Esophagus muscularis mucosa (tissue), 4 donors: ENCODE measurements at regions not wholly inside any gene's neighbourhood (a gene's known extent, or its start where the extent isn't known, plus 50 kb on each side); places are given as distances from the start of the nearest gene placed in this dataset.

Source experiments
- CTCF ChIP-seq, 3 experiments: fragments of 200-600 bp in 2 of 3; fragments of 450-650 bp in 1 of 3; sonication (generic) in 2 of 3; IDR thresholded peaks; one replicate each; pipeline ENCODE4 v1.5.1; 2017 to 2019; ENCODE audit warnings: antibody characterized with exemption in 3 of 3, mild to moderate bottlenecking in 2 of 3, moderate library complexity in 1 of 3
- EP300 ChIP-seq: sonication (generic); formaldehyde crosslinking; IDR thresholded peaks from one replicate; pipeline ENCODE4 v1.6.1; 2017; ENCODE audit warnings: antibody characterized with exemption
- POLR2A ChIP-seq: fragments of 450-650 bp; IDR thresholded peaks from one replicate; pipeline ENCODE4 v1.6.1; 2017; ENCODE audit warnings: antibody characterized with exemption, moderate library complexity, mild to moderate bottlenecking, low read depth
- POLR2AphosphoS5 ChIP-seq, 2 donors: sonication (generic); formaldehyde crosslinking; IDR thresholded peaks; one replicate each; pipeline ENCODE4 v1.6.1; 2017; ENCODE audit warnings: antibody characterized with exemption in 2 of 2

- no peak for TF ChIP-seq POLR2A
- no peak for TF ChIP-seq CTCF (IDR thresholded peaks at IDR 0.05)
- no peak for TF ChIP-seq EP300
- no peak for TF ChIP-seq POLR2AphosphoS5 (IDR thresholded peaks at IDR 0.05)
Observed at GRCh38 chr22:49182416-49182815, 645.3 kb downstream of the BRD1 start.
